Neural cell (in vitro differentiated cells): ENCODE measurements at regions not wholly inside any gene's neighbourhood (a gene's known extent, or its start where the extent isn't known, plus 50 kb on each side); places are given as distances from the start of the nearest gene placed in this dataset.

Experiments used
- H2AFZ ChIP-seq: fragments of 200-600, 300-800 bp; sonication (generic), shearing (Covaris generic); 2 replicates; pipeline ENCODE4 v1.6.0; 2014; ENCODE audit warnings: low read depth, mild to moderate bottlenecking, antibody characterized with exemption, low read length, moderate library complexity
- H3F3A ChIP-seq: fragments of 200-600 bp; shearing (Covaris generic); 2 replicates; pipeline ENCODE4 v1.6.1; 2016; ENCODE audit warnings: mild to moderate bottlenecking, moderate library complexity, mixed read lengths, antibody characterized with exemption, low read length; ENCODE audit not compliant: insufficient read depth, poor library complexity, severe bottlenecking
- H3K27ac ChIP-seq: fragments of 200-600, 300-800 bp; sonication (generic), shearing (Covaris generic); 2 replicates; pipeline ENCODE4 v1.5.1; 2014; ENCODE audit warnings: mild to moderate bottlenecking, low read length, moderate library complexity
- H3K27me3 ChIP-seq: fragments of 300-800, 200-600 bp; sonication (generic), shearing (Covaris generic); 2 replicates; pipeline ENCODE4 v1.6.0; 2014; ENCODE audit warnings: mild to moderate bottlenecking, low read depth, low read length, moderate library complexity; ENCODE audit not compliant: insufficient read depth
- H3K36me3 ChIP-seq: fragments of 300-800, 200-600 bp; sonication (generic), shearing (Covaris generic); 2 replicates; pipeline ENCODE4 v1.5.1; 2014; ENCODE audit warnings: mild to moderate bottlenecking, antibody characterized with exemption, low read length, moderate library complexity; ENCODE audit not compliant: insufficient read depth
- H3K4me2 ChIP-seq: fragments of 300-800, 200-600 bp; sonication (generic), shearing (Covaris generic); 2 replicates; pipeline ENCODE4 v1.6.0; 2014; ENCODE audit warnings: mild to moderate bottlenecking, low read length
- H3K4me3 ChIP-seq: fragments of 300-800, 200-600 bp; sonication (generic), shearing (Covaris generic); 2 replicates; pipeline ENCODE4 v1.5.1; 2014; ENCODE audit warnings: mild to moderate bottlenecking, low read length, moderate library complexity
- H3K79me2 ChIP-seq: fragments of 200-600 bp; shearing (Covaris generic); replicated peaks from 2 replicates; pipeline ENCODE4 v1.6.0; 2014; ENCODE audit warnings: mild to moderate bottlenecking, low read length, moderate library complexity; ENCODE audit not compliant: insufficient read depth
- H3K9ac ChIP-seq: fragments of 300-800, 200-600 bp; sonication (generic), shearing (Covaris generic); 2 replicates; pipeline ENCODE4 v1.6.1; 2016; ENCODE audit warnings: mild to moderate bottlenecking, low read length, mixed read lengths
- H3K9me2 ChIP-seq: fragments of 200-600 bp; shearing (Covaris generic); 2 replicates; pipeline ENCODE4 v1.6.1; 2016; ENCODE audit warnings: mild to moderate bottlenecking, low read length, mixed read lengths; ENCODE audit not compliant: insufficient read depth
- H3K9me3 ChIP-seq: fragments of 200-600, 300-800 bp; sonication (generic), shearing (Covaris generic); 2 replicates; pipeline ENCODE4 v1.6.1; 2016; ENCODE audit warnings: mild to moderate bottlenecking, mixed run types, low read length, moderate library complexity, mixed read lengths
- H4K20me1 ChIP-seq: fragments of 200-600 bp; shearing (Covaris generic); 2 replicates; pipeline ENCODE4 v1.6.1; 2016; ENCODE audit warnings: mild to moderate bottlenecking, mixed run types; ENCODE audit not compliant: insufficient read depth
- CTCF ChIP-seq: fragments of 450-650 bp; IDR thresholded peaks from 2 replicates; pipeline ENCODE4 v1.5.1; 2014; ENCODE audit warnings: antibody characterized with exemption, mild to moderate bottlenecking, moderate library complexity; ENCODE audit not compliant: poor library complexity, severe bottlenecking
- EP300 ChIP-seq: fragments of 450-650 bp; conservative IDR thresholded peaks from 2 replicates; pipeline ENCODE4 v1.6.1; 2014; ENCODE audit warnings: antibody characterized with exemption, mild to moderate bottlenecking, moderate library complexity; ENCODE audit not compliant: poor library complexity, severe bottlenecking
- EZH2 ChIP-seq: fragments of 200-600, 300-800 bp; shearing (Covaris generic), sonication (generic); IDR thresholded peaks from 2 replicates; pipeline ENCODE4 v1.6.1; 2014; ENCODE audit warnings: antibody characterized with exemption, low read length, borderline replicate concordance, mild to moderate bottlenecking; ENCODE audit not compliant: insufficient read depth, poor library complexity, severe bottlenecking
- MXI1 ChIP-seq: fragments of 450-650 bp; conservative IDR thresholded peaks from 2 replicates; pipeline ENCODE4 v1.6.1; 2014; ENCODE audit warnings: antibody characterized with exemption, mild to moderate bottlenecking; ENCODE audit not compliant: poor library complexity, severe bottlenecking
- POLR2AphosphoS5 ChIP-seq: IDR thresholded peaks from 2 replicates; pipeline ENCODE4 v1.6.1; 2012
- RAD21 ChIP-seq: fragments of 450-650 bp; conservative IDR thresholded peaks from 2 replicates; pipeline ENCODE4 v1.6.1; 2014; ENCODE audit warnings: antibody characterized with exemption, mild to moderate bottlenecking, moderate library complexity
- SMC3 ChIP-seq: fragments of 450-650 bp; conservative IDR thresholded peaks from 2 replicates; pipeline ENCODE4 v1.6.1; 2014; ENCODE audit warnings: antibody characterized with exemption, mild to moderate bottlenecking, moderate library complexity; ENCODE audit not compliant: poor library complexity
- TAF1 ChIP-seq: IDR thresholded peaks from 2 replicates; pipeline ENCODE4 v1.6.1; 2012; ENCODE audit warnings: low read depth
- TF ChIP-seq, protein P1 (sequence below): IDR thresholded peaks from 2 replicates; pipeline ENCODE4 v1.6.1; 2012; ENCODE audit warnings: borderline replicate concordance

GRCh38 chr4:147068564-147068963, 122.9 kb upstream of the TTC29 start:
- H3K9ac ChIP-seq: no peak overlapping the region
- TF ChIP-seq RAD21 (no peak), EP300 (no peak), CTCF (no peak), SMC3 (no peak), TAF1 (no peak), MXI1 (no peak), POLR2AphosphoS5 (no peak), EZH2 (no peak)
- TF ChIP-seq, protein P1, sequence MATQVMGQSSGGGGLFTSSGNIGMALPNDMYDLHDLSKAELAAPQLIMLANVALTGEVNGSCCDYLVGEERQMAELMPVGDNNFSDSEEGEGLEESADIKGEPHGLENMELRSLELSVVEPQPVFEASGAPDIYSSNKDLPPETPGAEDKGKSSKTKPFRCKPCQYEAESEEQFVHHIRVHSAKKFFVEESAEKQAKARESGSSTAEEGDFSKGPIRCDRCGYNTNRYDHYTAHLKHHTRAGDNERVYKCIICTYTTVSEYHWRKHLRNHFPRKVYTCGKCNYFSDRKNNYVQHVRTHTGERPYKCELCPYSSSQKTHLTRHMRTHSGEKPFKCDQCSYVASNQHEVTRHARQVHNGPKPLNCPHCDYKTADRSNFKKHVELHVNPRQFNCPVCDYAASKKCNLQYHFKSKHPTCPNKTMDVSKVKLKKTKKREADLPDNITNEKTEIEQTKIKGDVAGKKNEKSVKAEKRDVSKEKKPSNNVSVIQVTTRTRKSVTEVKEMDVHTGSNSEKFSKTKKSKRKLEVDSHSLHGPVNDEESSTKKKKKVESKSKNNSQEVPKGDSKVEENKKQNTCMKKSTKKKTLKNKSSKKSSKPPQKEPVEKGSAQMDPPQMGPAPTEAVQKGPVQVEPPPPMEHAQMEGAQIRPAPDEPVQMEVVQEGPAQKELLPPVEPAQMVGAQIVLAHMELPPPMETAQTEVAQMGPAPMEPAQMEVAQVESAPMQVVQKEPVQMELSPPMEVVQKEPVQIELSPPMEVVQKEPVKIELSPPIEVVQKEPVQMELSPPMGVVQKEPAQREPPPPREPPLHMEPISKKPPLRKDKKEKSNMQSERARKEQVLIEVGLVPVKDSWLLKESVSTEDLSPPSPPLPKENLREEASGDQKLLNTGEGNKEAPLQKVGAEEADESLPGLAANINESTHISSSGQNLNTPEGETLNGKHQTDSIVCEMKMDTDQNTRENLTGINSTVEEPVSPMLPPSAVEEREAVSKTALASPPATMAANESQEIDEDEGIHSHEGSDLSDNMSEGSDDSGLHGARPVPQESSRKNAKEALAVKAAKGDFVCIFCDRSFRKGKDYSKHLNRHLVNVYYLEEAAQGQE: no peak
- no peak overlapping the region for H3K4me3 ChIP-seq
- no peak overlapping the region for H3K27ac ChIP-seq
- H3K36me3 ChIP-seq: no peaks in the 10 kb centered on the region
- no peaks in the 10 kb centered on the region for H3K79me2 ChIP-seq
- H4K20me1 ChIP-seq: no peaks in the 10 kb centered on the region
- H3K9me2 ChIP-seq: no peaks in the 10 kb centered on the region
- H3K9me3 ChIP-seq: no peaks in the 10 kb centered on the region
- H2AFZ ChIP-seq: no peak overlapping the region
- H3K4me2 ChIP-seq: no peak overlapping the region
- H3K27me3 ChIP-seq: no peaks in the 10 kb centered on the region
- H3F3A ChIP-seq: no peaks in the 10 kb centered on the region

GRCh38 chr4:147071209-147071740, 125.6 kb upstream of the TTC29 start:
- Histone ChIP-seq H3K9me2 (no peaks in the 10 kb centered on the region), H3F3A (no peaks in the 10 kb centered on the region), H3K4me2 (no peak overlapping the region), H3K9ac (no peak overlapping the region), H3K79me2 (no peaks in the 10 kb centered on the region), H3K27me3 (no peaks in the 10 kb centered on the region), H3K4me3 (no peak overlapping the region), H2AFZ (no peak overlapping the region), H4K20me1 (no peaks in the 10 kb centered on the region), H3K9me3 (no peaks in the 10 kb centered on the region), H3K27ac (no peak overlapping the region), H3K36me3 (no peaks in the 10 kb centered on the region)
- TF ChIP-seq SMC3: no peak
- TF ChIP-seq, protein P1: no peak
- TF ChIP-seq CTCF: no peak
- no peak for TF ChIP-seq POLR2AphosphoS5
- no peak for TF ChIP-seq EZH2
- TF ChIP-seq MXI1: no peak
- no peak for TF ChIP-seq RAD21
- no peak for TF ChIP-seq TAF1
- no peak for TF ChIP-seq EP300
